ENCODE measurements at regions not wholly inside any gene's neighbourhood (a gene's known extent, or its start where the extent isn't known, plus 50 kb on each side); places are given as distances from the start of the nearest gene placed in this dataset.

- no peaks in the 10 kb centered on the region for H3K9me3 ChIP-seq (ENCODE audit: severe bottlenecking)
- DNase-seq = no peak
- H3K36me3 ChIP-seq = no peaks in the 10 kb centered on the region
- no peak overlapping the region for H3K4me3 ChIP-seq (ENCODE audit: low read depth, low read length)
- no peak overlapping the region for H3K27ac ChIP-seq
- no peaks in the 10 kb centered on the region for H3K27me3 ChIP-seq (ENCODE audit: insufficient read depth, low read depth, severe bottlenecking)
- no peak for TF ChIP-seq CTCF (IDR thresholded peaks at IDR 0.05; ENCODE audit: low read depth, low read length)
These were observed 64.8 kb upstream of the TBCA start for GRCh38 chr5:77840930-77841329.

- TF ChIP-seq CTCF (IDR thresholded peaks at IDR 0.05; ENCODE audit: low read depth, low read length) = no peak
- Histone ChIP-seq H3K4me3 (ENCODE audit: low read depth, low read length) (no peak overlapping the region), H3K9me3 (ENCODE audit: severe bottlenecking) (no peaks in the 10 kb centered on the region), H3K27me3 (ENCODE audit: insufficient read depth, low read depth, severe bottlenecking) (no peaks in the 10 kb centered on the region), H3K36me3 (no peaks in the 10 kb centered on the region), H3K27ac (no peak overlapping the region)
- DNase-seq = no peak
These were observed 63.6 kb upstream of the TBCA start for GRCh38 chr5:77839691-77840090.

GRCh38 chr5:77832938-77833337, 56.8 kb upstream of the TBCA start:
- TF ChIP-seq CTCF (IDR thresholded peaks at IDR 0.05; ENCODE audit: low read depth, low read length) = no peak
- H3K4me3 ChIP-seq (ENCODE audit: low read depth, low read length) = no peak overlapping the region
- no peaks in the 10 kb centered on the region for H3K27me3 ChIP-seq (ENCODE audit: insufficient read depth, low read depth, severe bottlenecking)
- DNase-seq = no peak
- no peaks in the 10 kb centered on the region for H3K9me3 ChIP-seq (ENCODE audit: severe bottlenecking)
- H3K36me3 ChIP-seq = no peaks in the 10 kb centered on the region
- no peak overlapping the region for H3K27ac ChIP-seq

- no peak for DNase-seq
- Histone ChIP-seq H3K9me3 (ENCODE audit: severe bottlenecking) (no peaks in the 10 kb centered on the region), H3K4me3 (ENCODE audit: low read depth, low read length) (no peak overlapping the region), H3K27me3 (ENCODE audit: insufficient read depth, low read depth, severe bottlenecking) (no peaks in the 10 kb centered on the region), H3K36me3 (no peaks in the 10 kb centered on the region), H3K27ac (no peak overlapping the region)
- no peak for TF ChIP-seq CTCF (IDR thresholded peaks at IDR 0.05; ENCODE audit: low read depth, low read length)
These were observed 56.1 kb upstream of the TBCA start for GRCh38 chr5:77832166-77832770.

- Histone ChIP-seq H3K27ac (no peak overlapping the region), H3K36me3 (no peaks in the 10 kb centered on the region), H3K4me3 (ENCODE audit: low read depth, low read length) (no peak overlapping the region), H3K27me3 (ENCODE audit: insufficient read depth, low read depth, severe bottlenecking) (no peaks in the 10 kb centered on the region), H3K9me3 (ENCODE audit: severe bottlenecking) (no peaks in the 10 kb centered on the region)
- no peak for DNase-seq
- no peak for TF ChIP-seq CTCF (IDR thresholded peaks at IDR 0.05; ENCODE audit: low read depth, low read length)
These were observed 52.3 kb upstream of the TBCA start for GRCh38 chr5:77828445-77828844.

Measured in WERI-Rb-1 (cell line).